Kidney (tissue), 13 donors: ENCODE measurements at regions not wholly inside any gene's neighbourhood (a gene's known extent, or its start where the extent isn't known, plus 50 kb on each side); places are given as distances from the start of the nearest gene placed in this dataset.

Experiments
- DNase-seq, 5 donors: peaks; one replicate each; pipeline ENCODE4 v3.0.0-alpha.2; 2013 to 2020
- FAIRE-seq: peaks from 2 replicates; lab custom pipeline; 2012; peaks lifted over from hg19 to GRCh38; lab: Jason Lieb, UNC
- H3K27ac ChIP-seq, 2 donors: one replicate each; pipeline ENCODE4 v1.7.0; 2013; ENCODE audit warnings: low read depth in 2 of 2, low read length in 2 of 2, inconsistent platforms in 1 of 2
- H3K27me3 ChIP-seq: one replicate; pipeline ENCODE4 v1.7.1; 2013; ENCODE audit warnings: low read length, inconsistent platforms; ENCODE audit not compliant: control insufficient read depth, insufficient read depth
- H3K36me3 ChIP-seq, 3 donors: one replicate each; pipeline versions ENCODE4 v1.7.0 to v1.7.1; 2013; ENCODE audit warnings: low read length in 3 of 3, control low read depth in 1 of 3, inconsistent platforms in 1 of 3; ENCODE audit not compliant: insufficient read depth in 3 of 3, control insufficient read depth in 2 of 3
- H3K4me1 ChIP-seq, 3 donors: one replicate each; pipeline versions ENCODE4 v1.7.0 to v1.7.1; 2013; ENCODE audit warnings: low read length in 3 of 3, inconsistent platforms in 1 of 3, low read depth in 1 of 3; ENCODE audit not compliant: control insufficient read depth in 2 of 3, insufficient read depth in 2 of 3
- H3K4me3 ChIP-seq, 3 donors: one replicate each; pipeline versions ENCODE4 v1.7.0 to v1.8.1; 2013; ENCODE audit warnings: low read length in 3 of 3, control low read depth in 1 of 3, inconsistent platforms in 1 of 3
- H3K9ac ChIP-seq, 3 donors: one replicate each; pipeline versions ENCODE4 v1.7.0 to v1.7.1; 2013; ENCODE audit warnings: low read length in 3 of 3, control low read depth in 1 of 3, inconsistent platforms in 1 of 3
- H3K9me3 ChIP-seq, 3 donors: one replicate each; pipeline versions ENCODE4 v1.7.0 to v1.7.1; 2013; ENCODE audit warnings: low read length in 3 of 3, control low read depth in 1 of 3, inconsistent platforms in 1 of 3; ENCODE audit not compliant: control insufficient read depth in 2 of 3, insufficient read depth in 1 of 3
- intact Hi-C: fragments of 100-400 bp; cut with DNase I; formaldehyde crosslinking; loops from one replicate; pipeline ENCODE4 v1.11.1; 2022
- TF ChIP-seq, protein P1 (sequence below): IDR thresholded peaks from 3 replicates; pipeline ENCODE4 v1.5.1; 2012; ENCODE audit warnings: mild to moderate bottlenecking, moderate library complexity, borderline replicate concordance; ENCODE audit not compliant: insufficient read depth; ENCODE audit errors: extremely low read depth
- donor health status: control.
- donor health status: control.
- donor health status: control.
- donor health status: control.
- donor health status: control.
- donor health status: DM: yes; HTN: yes; CAD: no.
- donor health status: Normal renal cell carcinoma (clear cell type).

DNA sequence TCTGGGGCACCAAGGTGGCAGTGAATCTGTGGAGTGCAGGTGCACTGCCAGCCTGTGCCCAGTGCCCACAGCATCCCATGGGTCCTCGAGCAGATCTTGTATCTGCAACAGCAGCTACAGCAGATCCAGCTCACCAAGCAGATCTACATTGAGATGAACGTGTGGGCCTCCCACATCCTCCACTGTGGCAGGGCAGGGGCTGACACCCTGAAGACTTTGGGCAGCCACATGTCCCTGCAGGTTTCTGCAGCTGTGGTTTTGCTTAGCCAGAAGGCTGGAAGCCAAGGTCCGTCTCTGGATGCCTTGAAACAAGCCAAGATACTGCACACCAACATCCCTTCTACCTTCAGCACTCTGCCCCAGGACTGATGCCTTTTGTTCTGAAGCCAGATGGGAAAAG lies 338.8 kb upstream of the OR4E1 start:
- no peak overlapping the region for H3K27ac ChIP-seq
- TF ChIP-seq, protein P1, sequence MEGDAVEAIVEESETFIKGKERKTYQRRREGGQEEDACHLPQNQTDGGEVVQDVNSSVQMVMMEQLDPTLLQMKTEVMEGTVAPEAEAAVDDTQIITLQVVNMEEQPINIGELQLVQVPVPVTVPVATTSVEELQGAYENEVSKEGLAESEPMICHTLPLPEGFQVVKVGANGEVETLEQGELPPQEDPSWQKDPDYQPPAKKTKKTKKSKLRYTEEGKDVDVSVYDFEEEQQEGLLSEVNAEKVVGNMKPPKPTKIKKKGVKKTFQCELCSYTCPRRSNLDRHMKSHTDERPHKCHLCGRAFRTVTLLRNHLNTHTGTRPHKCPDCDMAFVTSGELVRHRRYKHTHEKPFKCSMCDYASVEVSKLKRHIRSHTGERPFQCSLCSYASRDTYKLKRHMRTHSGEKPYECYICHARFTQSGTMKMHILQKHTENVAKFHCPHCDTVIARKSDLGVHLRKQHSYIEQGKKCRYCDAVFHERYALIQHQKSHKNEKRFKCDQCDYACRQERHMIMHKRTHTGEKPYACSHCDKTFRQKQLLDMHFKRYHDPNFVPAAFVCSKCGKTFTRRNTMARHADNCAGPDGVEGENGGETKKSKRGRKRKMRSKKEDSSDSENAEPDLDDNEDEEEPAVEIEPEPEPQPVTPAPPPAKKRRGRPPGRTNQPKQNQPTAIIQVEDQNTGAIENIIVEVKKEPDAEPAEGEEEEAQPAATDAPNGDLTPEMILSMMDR: no peak
- no peaks in the 10 kb centered on the region for H3K9me3 ChIP-seq
- no peaks in the 10 kb centered on the region for H3K4me1 ChIP-seq
- DNase-seq: no peak
- intact Hi-C loops: no loop called here
- H3K9ac ChIP-seq: no peak overlapping the region
- no peak overlapping the region for H3K4me3 ChIP-seq
- H3K27me3 ChIP-seq: no peaks in the 10 kb centered on the region
- no peak for FAIRE-seq
- H3K36me3 ChIP-seq: no peaks in the 10 kb centered on the region

DNA sequence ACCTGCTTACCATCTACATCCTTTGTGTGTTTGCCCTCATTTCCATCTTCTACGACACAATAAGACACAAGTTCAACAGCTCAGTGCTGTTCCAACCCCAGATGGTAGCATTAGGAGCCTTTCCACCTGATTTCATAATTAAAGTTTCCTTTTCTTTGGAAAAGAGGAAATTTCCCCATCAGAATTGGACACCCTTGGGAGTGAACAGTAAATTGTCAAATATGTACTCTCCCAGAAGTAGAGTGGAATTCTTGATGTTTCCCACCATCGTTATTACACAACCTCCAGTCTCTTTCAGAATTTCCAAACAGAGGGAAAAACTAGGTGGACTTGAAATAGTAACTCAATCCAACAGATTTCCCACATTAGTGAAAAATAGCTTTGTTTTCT lies 337.6 kb upstream of the OR4E1 start:
- no peak for FAIRE-seq
- H3K4me1 ChIP-seq: no peaks in the 10 kb centered on the region
- TF ChIP-seq, protein P1: no peak

DNA sequence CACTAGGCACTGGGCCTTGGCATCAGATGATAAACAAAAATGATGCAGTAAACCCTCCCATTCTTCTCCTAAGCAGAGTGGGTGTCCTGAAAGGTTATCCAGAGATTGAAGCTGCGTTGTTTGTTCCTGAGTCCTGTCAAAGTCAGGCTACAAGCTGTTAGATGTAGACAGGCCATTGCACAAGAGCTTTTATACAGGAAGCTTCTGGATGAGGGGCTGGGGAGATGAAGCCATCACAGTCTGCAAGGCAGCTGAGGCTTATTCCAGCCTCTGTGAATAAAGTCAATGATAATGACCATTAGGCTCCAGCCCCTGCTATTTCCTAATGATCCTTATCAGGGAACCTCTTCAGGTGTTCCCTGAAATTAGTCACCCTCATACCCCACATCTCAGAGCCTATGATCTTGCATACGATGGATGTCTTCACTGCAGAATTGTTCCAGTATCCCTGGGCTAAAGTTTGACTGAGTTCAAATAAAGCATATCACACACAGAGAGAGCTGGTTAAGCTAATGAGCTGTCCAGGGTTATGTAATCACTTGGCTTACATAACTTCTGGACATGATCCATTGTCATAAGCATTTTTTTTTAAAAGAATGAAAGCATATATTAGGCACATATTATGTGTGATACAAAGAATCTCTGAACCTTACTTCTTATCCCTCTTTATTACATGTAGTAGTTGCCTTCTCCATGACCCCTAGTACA lies 337.1 kb upstream of the OR4E1 start:
- TF ChIP-seq, protein P1: no peak
- Histone ChIP-seq H3K27me3 (no peaks in the 10 kb centered on the region), H3K9me3 (no peaks in the 10 kb centered on the region), H3K9ac (no peak overlapping the region), H3K4me1 (no peaks in the 10 kb centered on the region), H3K4me3 (no peak overlapping the region), H3K27ac (no peak overlapping the region), H3K36me3 (no peaks in the 10 kb centered on the region)
- FAIRE-seq: no peak
- DNase-seq: no peak
- intact Hi-C loops: no loop called here

More for the DNA sequence above, 337.6 kb upstream of the OR4E1 start:
- no peak overlapping the region for H3K4me3 ChIP-seq
- H3K27ac ChIP-seq: no peak overlapping the region
- H3K36me3 ChIP-seq: no peaks in the 10 kb centered on the region
- intact Hi-C loops: no loop called here
- DNase-seq: no peak
- H3K9ac ChIP-seq: no peak overlapping the region
- no peaks in the 10 kb centered on the region for H3K27me3 ChIP-seq
- no peaks in the 10 kb centered on the region for H3K9me3 ChIP-seq
